ENCODE measurements at regions not wholly inside any gene's neighbourhood (a gene's known extent, or its start where the extent isn't known, plus 50 kb on each side); places are given as distances from the start of the nearest gene placed in this dataset.
"Not testable (repeated sequence)": the region's sequence is repeated elsewhere in the genome, so short reads cannot be mapped to it uniquely, and the experiment has no call there.

GRCh38 chr16:88229710-88230109 is 153.0 kb upstream of the ZNF469 start:
- H3K56ac ChIP-seq (ENCODE audit: low read length); H3K9ac ChIP-seq (ENCODE audit: low read length); DNase-seq; H3K23ac ChIP-seq (ENCODE audit: low read length); H3K18ac ChIP-seq (ENCODE audit: low read length); H3K4me2 ChIP-seq (ENCODE audit: low read length); H3K79me1 ChIP-seq (ENCODE audit: low read length); H4K8ac ChIP-seq (ENCODE audit: low read depth, low read length); H3K4me1 ChIP-seq (ENCODE audit: control insufficient read depth, low read depth, low read length); H3K4me3 ChIP-seq (ENCODE audit: low read length); H3K27ac ChIP-seq (ENCODE audit: low read depth, low read length); H3K79me2 ChIP-seq (ENCODE audit: control insufficient read depth, insufficient read depth, low read length); H3K27me3 ChIP-seq (ENCODE audit: insufficient read depth, low read length, poor library complexity); H4K5ac ChIP-seq (ENCODE audit: low read length); H2BK15ac ChIP-seq (replicated peaks; ENCODE audit: low read depth); H2AK5ac ChIP-seq (ENCODE audit: low read length); H3K4ac ChIP-seq (ENCODE audit: low read depth, low read length); H2BK120ac ChIP-seq (ENCODE audit: low read depth, low read length); H3K36me3 ChIP-seq (ENCODE audit: control insufficient read depth, insufficient read depth, low read length); H2BK5ac ChIP-seq (ENCODE audit: low read length): not testable (repeated sequence)
- WGBS (ENCODE audit: extremely low coverage, insufficient coverage, low lambda C conversion rate) = no CpG with 5 or more reads among the region's 12 CpGs

DNA sequence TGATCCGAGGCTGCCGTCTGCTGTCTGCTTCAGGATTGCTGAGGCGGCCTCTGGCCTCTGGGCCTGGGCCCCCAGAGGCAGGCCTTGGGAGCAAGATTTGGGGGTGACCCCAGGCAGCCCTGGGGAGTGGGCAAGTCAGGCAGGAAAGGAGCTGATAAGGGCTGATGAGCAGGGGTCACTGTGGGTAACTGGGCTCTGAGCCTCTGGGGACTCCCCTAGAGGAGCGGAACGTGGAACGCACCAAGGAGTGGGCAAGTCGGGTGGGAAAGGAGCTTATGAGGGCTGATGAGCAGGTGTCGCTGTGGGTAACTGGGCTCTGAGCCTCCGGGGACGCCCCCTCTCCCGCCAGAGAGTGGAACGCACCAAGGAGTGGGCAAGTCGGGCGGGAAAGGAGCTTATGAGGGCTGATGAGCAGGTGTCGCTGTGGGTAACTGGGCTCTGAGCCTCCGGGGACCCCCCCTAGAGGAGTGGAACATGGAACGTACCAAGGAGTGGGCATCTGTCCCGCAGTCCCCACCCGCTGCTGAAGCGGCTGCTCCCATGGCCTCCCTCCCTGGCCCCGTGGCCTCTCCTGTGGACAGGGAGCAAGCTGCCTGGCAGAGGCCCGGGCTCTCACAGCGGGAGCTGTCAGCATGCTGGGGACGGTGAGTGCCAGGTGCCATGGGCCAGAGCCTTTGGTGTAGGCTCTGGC is 152.3 kb upstream of the ZNF469 start:
- H4K8ac ChIP-seq (ENCODE audit: low read depth, low read length); H3K27me3 ChIP-seq (ENCODE audit: insufficient read depth, low read length, poor library complexity); H3K56ac ChIP-seq (ENCODE audit: low read length); H2AK5ac ChIP-seq (ENCODE audit: low read length); H4K5ac ChIP-seq (ENCODE audit: low read length); H2BK120ac ChIP-seq (ENCODE audit: low read depth, low read length); H3K4me1 ChIP-seq (ENCODE audit: control insufficient read depth, low read depth, low read length); DNase-seq; H2BK15ac ChIP-seq (replicated peaks; ENCODE audit: low read depth); H3K27ac ChIP-seq (ENCODE audit: low read depth, low read length); H3K18ac ChIP-seq (ENCODE audit: low read length); H3K79me1 ChIP-seq (ENCODE audit: low read length); H3K36me3 ChIP-seq (ENCODE audit: control insufficient read depth, insufficient read depth, low read length); H3K4ac ChIP-seq (ENCODE audit: low read depth, low read length); H2BK5ac ChIP-seq (ENCODE audit: low read length); H3K4me2 ChIP-seq (ENCODE audit: low read length); H3K4me3 ChIP-seq (ENCODE audit: low read length); H3K23ac ChIP-seq (ENCODE audit: low read length); H3K79me2 ChIP-seq (ENCODE audit: control insufficient read depth, insufficient read depth, low read length); H3K9ac ChIP-seq (ENCODE audit: low read length): not testable (repeated sequence)
- WGBS (ENCODE audit: extremely low coverage, insufficient coverage, low lambda C conversion rate) = no CpG with 5 or more reads among the region's 24 CpGs

DNA sequence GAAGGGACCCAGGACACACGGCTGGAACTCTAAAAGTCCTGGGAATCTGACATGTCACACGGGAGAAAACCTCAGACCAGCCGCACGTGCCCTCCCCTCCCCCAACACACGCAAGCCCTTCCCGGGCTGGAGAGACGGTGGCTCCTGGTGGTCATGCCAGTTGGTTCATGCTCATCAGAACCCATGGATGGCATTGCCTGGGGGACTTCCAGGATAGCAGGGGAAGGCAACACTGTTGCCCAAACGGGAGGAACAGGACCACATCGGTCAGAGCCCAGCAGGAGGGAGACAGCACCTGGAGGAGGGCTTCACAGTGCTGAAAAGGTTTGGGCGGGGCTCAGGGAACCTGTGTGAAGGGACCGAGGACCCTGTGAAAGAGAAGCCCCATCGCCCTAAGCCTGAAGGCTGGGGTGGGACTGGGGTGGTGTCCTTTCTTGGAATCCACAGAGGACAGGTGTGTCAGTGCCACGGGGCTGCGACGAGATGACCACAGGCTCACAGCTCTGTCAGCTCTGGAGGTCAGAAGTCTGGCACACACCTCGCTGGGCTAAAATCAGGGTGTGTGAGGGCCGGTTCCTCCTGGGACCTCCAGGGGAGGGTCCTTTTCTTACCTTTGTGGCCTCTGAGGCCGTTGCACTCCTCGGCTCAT is 151.7 kb upstream of the ZNF469 start:
- H3K36me3 ChIP-seq (ENCODE audit: control insufficient read depth, insufficient read depth, low read length); H3K18ac ChIP-seq (ENCODE audit: low read length); DNase-seq; H2BK15ac ChIP-seq (replicated peaks; ENCODE audit: low read depth); H3K56ac ChIP-seq (ENCODE audit: low read length); H3K79me1 ChIP-seq (ENCODE audit: low read length); H2BK5ac ChIP-seq (ENCODE audit: low read length); H3K4me1 ChIP-seq (ENCODE audit: control insufficient read depth, low read depth, low read length); H3K4me2 ChIP-seq (ENCODE audit: low read length); H3K4me3 ChIP-seq (ENCODE audit: low read length); H4K8ac ChIP-seq (ENCODE audit: low read depth, low read length); H3K4ac ChIP-seq (ENCODE audit: low read depth, low read length); H3K79me2 ChIP-seq (ENCODE audit: control insufficient read depth, insufficient read depth, low read length); H2AK5ac ChIP-seq (ENCODE audit: low read length); H2BK120ac ChIP-seq (ENCODE audit: low read depth, low read length); H3K9ac ChIP-seq (ENCODE audit: low read length); H4K5ac ChIP-seq (ENCODE audit: low read length); H3K23ac ChIP-seq (ENCODE audit: low read length); H3K27ac ChIP-seq (ENCODE audit: low read depth, low read length); H3K27me3 ChIP-seq (ENCODE audit: insufficient read depth, low read length, poor library complexity): not testable (repeated sequence)
- no CpG with 5 or more reads among the region's 19 CpGs for WGBS (ENCODE audit: extremely low coverage, insufficient coverage, low lambda C conversion rate)

DNA sequence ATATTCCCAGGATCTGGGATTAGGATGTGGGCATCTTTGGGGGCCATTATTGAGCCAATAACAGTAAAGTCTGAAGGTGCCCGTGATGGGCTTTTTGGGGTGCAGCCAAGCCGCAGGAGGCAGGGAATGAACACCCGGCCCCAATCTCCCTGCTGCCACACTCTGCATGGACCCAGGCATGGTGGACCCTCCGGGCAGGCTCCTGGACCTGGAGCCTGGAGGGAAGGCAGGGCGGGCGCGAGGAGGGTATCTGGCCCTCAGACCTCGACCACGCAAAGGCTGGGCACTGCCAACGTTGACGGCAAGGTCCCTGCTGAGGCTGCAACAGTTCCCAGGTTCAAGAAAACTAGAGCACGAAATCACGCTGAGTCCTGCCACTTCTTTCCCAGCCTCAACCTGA is 150.9 kb upstream of the ZNF469 start:
- H2BK120ac ChIP-seq (ENCODE audit: low read depth, low read length); H4K8ac ChIP-seq (ENCODE audit: low read depth, low read length); H3K27ac ChIP-seq (ENCODE audit: low read depth, low read length); H3K79me2 ChIP-seq (ENCODE audit: control insufficient read depth, insufficient read depth, low read length); H3K18ac ChIP-seq (ENCODE audit: low read length); H3K23ac ChIP-seq (ENCODE audit: low read length); H2AK5ac ChIP-seq (ENCODE audit: low read length); H3K56ac ChIP-seq (ENCODE audit: low read length); H3K4me1 ChIP-seq (ENCODE audit: control insufficient read depth, low read depth, low read length); H3K9ac ChIP-seq (ENCODE audit: low read length); H4K5ac ChIP-seq (ENCODE audit: low read length); H3K4me2 ChIP-seq (ENCODE audit: low read length); H3K36me3 ChIP-seq (ENCODE audit: control insufficient read depth, insufficient read depth, low read length); H3K79me1 ChIP-seq (ENCODE audit: low read length); H3K27me3 ChIP-seq (ENCODE audit: insufficient read depth, low read length, poor library complexity); H3K4ac ChIP-seq (ENCODE audit: low read depth, low read length); DNase-seq; H2BK15ac ChIP-seq (replicated peaks; ENCODE audit: low read depth); H2BK5ac ChIP-seq (ENCODE audit: low read length); H3K4me3 ChIP-seq (ENCODE audit: low read length): not testable (repeated sequence)
- no CpG with 5 or more reads among the region's 13 CpGs for WGBS (ENCODE audit: extremely low coverage, insufficient coverage, low lambda C conversion rate)

- not testable (repeated sequence) for H2BK5ac ChIP-seq (ENCODE audit: low read length); DNase-seq; H4K5ac ChIP-seq (ENCODE audit: low read length); H3K56ac ChIP-seq (ENCODE audit: low read length); H3K27ac ChIP-seq (ENCODE audit: low read depth, low read length); H3K9ac ChIP-seq (ENCODE audit: low read length); H3K4me1 ChIP-seq (ENCODE audit: control insufficient read depth, low read depth, low read length); H3K4me2 ChIP-seq (ENCODE audit: low read length); H4K8ac ChIP-seq (ENCODE audit: low read depth, low read length); H2AK5ac ChIP-seq (ENCODE audit: low read length); H3K27me3 ChIP-seq (ENCODE audit: insufficient read depth, low read length, poor library complexity); H3K79me1 ChIP-seq (ENCODE audit: low read length); H3K18ac ChIP-seq (ENCODE audit: low read length); H3K79me2 ChIP-seq (ENCODE audit: control insufficient read depth, insufficient read depth, low read length); H3K4me3 ChIP-seq (ENCODE audit: low read length); H2BK15ac ChIP-seq (replicated peaks; ENCODE audit: low read depth); H3K23ac ChIP-seq (ENCODE audit: low read length); H3K4ac ChIP-seq (ENCODE audit: low read depth, low read length); H2BK120ac ChIP-seq (ENCODE audit: low read depth, low read length); H3K36me3 ChIP-seq (ENCODE audit: control insufficient read depth, insufficient read depth, low read length)
- no CpG with 5 or more reads among the region's 31 CpGs for WGBS (ENCODE audit: extremely low coverage, insufficient coverage, low lambda C conversion rate)
These were observed 150.1 kb upstream of the ZNF469 start for GRCh38 chr16:88232401-88233258.
